ENCODE measurements at regions not wholly inside any gene's neighbourhood (a gene's known extent, or its start where the extent isn't known, plus 50 kb on each side); places are given as distances from the start of the nearest gene placed in this dataset.

- H3K27me3 ChIP-seq = no peaks in the 10 kb centered on the region
- no peak for TF ChIP-seq CTCF (IDR thresholded peaks at IDR 0.05)
- no peak for TF ChIP-seq POLR2A (IDR thresholded peaks at IDR 0.05)
- TF ChIP-seq EP300 (IDR thresholded peaks at IDR 0.05) = no peak
- no peaks in the 10 kb centered on the region for H3K9me3 ChIP-seq
- DNase-seq (ENCODE audit: low spot score in 2 of 2) = no peak
- H3K27ac ChIP-seq = no peak overlapping the region
- WGBS, 2 donors = 62 to 68% methylated on average over 5 of the region's 5 CpGs
- no peak overlapping the region for H3K4me3 ChIP-seq
- no peaks in the 10 kb centered on the region for H3K36me3 ChIP-seq
- no peaks in the 10 kb centered on the region for H3K4me1 ChIP-seq
These were observed 392.3 kb upstream of the PKN2 start for GRCh38 chr1:88291611-88292354.

GRCh38 chr1:88293691-88294190, 390.3 kb upstream of the PKN2 start:
- no peaks in the 10 kb centered on the region for H3K36me3 ChIP-seq
- H3K27ac ChIP-seq = no peak overlapping the region
- no peak overlapping the region for H3K4me3 ChIP-seq
- no peaks in the 10 kb centered on the region for H3K9me3 ChIP-seq
- no peaks in the 10 kb centered on the region for H3K27me3 ChIP-seq
- no peak for DNase-seq (ENCODE audit: low spot score in 2 of 2)
- TF ChIP-seq EP300 (IDR thresholded peaks at IDR 0.05) (no peak), POLR2A (IDR thresholded peaks at IDR 0.05) (no peak), CTCF (IDR thresholded peaks at IDR 0.05) (no peak)
- 71 to 96% methylated on average over 1 of the region's 1 CpG for WGBS, 2 donors
- H3K4me1 ChIP-seq = no peaks in the 10 kb centered on the region

- WGBS, 2 donors = 89 to 90% methylated on average over 2 of the region's 2 CpGs
- DNase-seq (ENCODE audit: low spot score in 2 of 2) = no peak
- no peaks in the 10 kb centered on the region for H3K36me3 ChIP-seq
These were observed 387.8 kb upstream of the PKN2 start for GRCh38 chr1:88296227-88296626.

GRCh38 chr1:88296642-88297041, 387.4 kb upstream of the PKN2 start:
- WGBS, 2 donors = 61% methylated on average over 2 of the region's 2 CpGs
- no peak overlapping the region for H3K4me3 ChIP-seq
- H3K27ac ChIP-seq = no peak overlapping the region
- H3K27me3 ChIP-seq = no peaks in the 10 kb centered on the region
- DNase-seq (ENCODE audit: low spot score in 2 of 2) = no peak
- TF ChIP-seq EP300 (IDR thresholded peaks at IDR 0.05) (no peak), POLR2A (IDR thresholded peaks at IDR 0.05) (no peak), CTCF (IDR thresholded peaks at IDR 0.05) (no peak)
- no peaks in the 10 kb centered on the region for H3K9me3 ChIP-seq
- H3K4me1 ChIP-seq = no peaks in the 10 kb centered on the region
- H3K36me3 ChIP-seq = no peaks in the 10 kb centered on the region

More at GRCh38 chr1:88296227-88296626, 387.8 kb upstream of the PKN2 start:
- Histone ChIP-seq H3K9me3 (no peaks in the 10 kb centered on the region), H3K27me3 (no peaks in the 10 kb centered on the region), H3K27ac (no peak overlapping the region), H3K4me1 (no peaks in the 10 kb centered on the region), H3K4me3 (no peak overlapping the region)
- TF ChIP-seq CTCF (IDR thresholded peaks at IDR 0.05) (no peak), POLR2A (IDR thresholded peaks at IDR 0.05) (no peak), EP300 (IDR thresholded peaks at IDR 0.05) (no peak)

GRCh38 chr1:88298506-88298905, 385.6 kb upstream of the PKN2 start:
- no peak for DNase-seq (ENCODE audit: low spot score in 2 of 2)
- Histone ChIP-seq H3K36me3 (no peaks in the 10 kb centered on the region), H3K27me3 (no peaks in the 10 kb centered on the region), H3K27ac (no peak overlapping the region), H3K9me3 (no peaks in the 10 kb centered on the region), H3K4me3 (no peak overlapping the region), H3K4me1 (peaks cover 0 to 6% (median 0%) of the 10 kb centered on the region in 4 donors)
- no peak for TF ChIP-seq CTCF (IDR thresholded peaks at IDR 0.05)
- 74 to 85% methylated on average over 1 of the region's 1 CpG for WGBS, 2 donors
